Mesenchymal stem cell (in vitro differentiated cells and primary cell): ENCODE measurements at regions not wholly inside any gene's neighbourhood (a gene's known extent, or its start where the extent isn't known, plus 50 kb on each side); places are given as distances from the start of the nearest gene placed in this dataset.

ENCODE experiments used
- DNase-seq: peaks from one replicate; pipeline ENCODE4 v3.0.0-alpha.2; 2013
- H2AFZ ChIP-seq: one replicate; pipeline ENCODE4 v1.6.1; 2013; ENCODE audit warnings: low read depth, mild to moderate bottlenecking, control low read depth, inconsistent platforms, low read length, moderate library complexity
- H2AK5ac ChIP-seq: 2 replicates; pipeline ENCODE4 v1.6.1; 2013; ENCODE audit warnings: low read length, moderate library complexity, mild to moderate bottlenecking, inconsistent platforms; ENCODE audit not compliant: severe bottlenecking
- H2BK120ac ChIP-seq: one replicate; pipeline ENCODE4 v1.6.1; 2013; ENCODE audit warnings: low read depth, mild to moderate bottlenecking, inconsistent platforms, low read length, moderate library complexity
- H2BK12ac ChIP-seq, 2 experiments: one replicate each; pipeline ENCODE4 v1.6.1; 2013; ENCODE audit warnings: inconsistent platforms in 2 of 2, low read length in 2 of 2, mild to moderate bottlenecking in 2 of 2, moderate library complexity in 2 of 2, control low read depth in 1 of 2
- H2BK15ac ChIP-seq: one replicate; pipeline ENCODE4 v1.6.1; 2013; ENCODE audit warnings: mild to moderate bottlenecking, low read depth, inconsistent platforms; ENCODE audit not compliant: poor library complexity, severe bottlenecking
- H2BK5ac ChIP-seq: 2 replicates; pipeline ENCODE4 v1.6.1; 2013; ENCODE audit warnings: low read depth, mild to moderate bottlenecking, low read length, control low read depth, inconsistent platforms; ENCODE audit not compliant: poor library complexity, severe bottlenecking
- H3K14ac ChIP-seq, 2 experiments: one replicate each; pipeline ENCODE4 v1.6.1; 2013; ENCODE audit warnings: inconsistent platforms in 2 of 2, low read length in 2 of 2, control low read depth in 1 of 2, mild to moderate bottlenecking in 1 of 2, moderate library complexity in 1 of 2
- H3K18ac ChIP-seq, 2 experiments: one replicate each; pipeline ENCODE4 v1.6.1; 2013; ENCODE audit warnings: inconsistent platforms in 2 of 2, low read length in 2 of 2, control low read depth in 1 of 2, low read depth in 1 of 2, mild to moderate bottlenecking in 1 of 2
- H3K23ac ChIP-seq, 2 experiments: one replicate each; pipeline ENCODE4 v1.6.1; 2013; ENCODE audit warnings: inconsistent platforms in 2 of 2, low read length in 2 of 2, mild to moderate bottlenecking in 2 of 2, moderate library complexity in 2 of 2, control low read depth in 1 of 2
- H3K27ac ChIP-seq: 2 replicates; pipeline ENCODE4 v1.5.1; 2013; ENCODE audit warnings: mild to moderate bottlenecking, moderate library complexity, low read length, control low read depth, inconsistent platforms; ENCODE audit not compliant: poor library complexity, severe bottlenecking
- H3K27me3 ChIP-seq, 2 experiments: 2 replicates each; pipeline versions ENCODE4 v1.6.1 to v1.7.0; 2013; ENCODE audit warnings: low read length in 2 of 2, mild to moderate bottlenecking in 2 of 2, moderate library complexity in 2 of 2, control low read depth in 1 of 2, inconsistent platforms in 1 of 2; ENCODE audit not compliant: control insufficient read depth in 1 of 2, insufficient read depth in 1 of 2
- H3K36me3 ChIP-seq, 2 experiments: 2 replicates each; pipeline versions ENCODE4 v1.6.1 to v1.7.0; 2013; ENCODE audit warnings: low read length in 2 of 2, control low read depth in 1 of 2, inconsistent platforms in 1 of 2, low read depth in 1 of 2, mild to moderate bottlenecking in 1 of 2; ENCODE audit not compliant: insufficient read depth in 2 of 2, control insufficient read depth in 1 of 2
- H3K4ac ChIP-seq, 2 experiments: one replicate each; pipeline ENCODE4 v1.6.1; 2013; ENCODE audit warnings: inconsistent platforms in 2 of 2, low read length in 2 of 2, mild to moderate bottlenecking in 2 of 2, moderate library complexity in 2 of 2, control low read depth in 1 of 2, low read depth in 1 of 2
- H3K4me1 ChIP-seq: 2 replicates; pipeline ENCODE4 v1.6.1; 2013; ENCODE audit warnings: low read depth, low read length, control low read depth; ENCODE audit not compliant: control insufficient read depth, insufficient read depth
- H3K4me2 ChIP-seq: 2 replicates; pipeline ENCODE4 v1.6.1; 2013; ENCODE audit warnings: low read length, mild to moderate bottlenecking, inconsistent platforms; ENCODE audit not compliant: poor library complexity, severe bottlenecking
- H3K4me3 ChIP-seq, 2 experiments: 2 replicates each; pipeline versions ENCODE4 v1.5.1 to v1.7.0; 2013; ENCODE audit warnings: low read length in 2 of 2, mild to moderate bottlenecking in 2 of 2, control low read depth in 1 of 2, low read depth in 1 of 2; ENCODE audit not compliant: insufficient read depth in 1 of 2
- H3K79me1 ChIP-seq: replicated peaks from 2 replicates; pipeline ENCODE4 v1.6.1; 2013; ENCODE audit warnings: mild to moderate bottlenecking, control low read depth, low read length, inconsistent platforms; ENCODE audit not compliant: poor library complexity, severe bottlenecking
- H3K9ac ChIP-seq: 2 replicates; pipeline ENCODE4 v1.7.0; 2013; ENCODE audit warnings: mild to moderate bottlenecking, low read length, moderate library complexity
- H3K9me3 ChIP-seq: 2 replicates; pipeline ENCODE4 v1.7.0; 2013; ENCODE audit warnings: mild to moderate bottlenecking, low read length; ENCODE audit not compliant: control insufficient read depth
- H4K8ac ChIP-seq: one replicate; pipeline ENCODE4 v1.6.1; 2013; ENCODE audit warnings: inconsistent platforms, mild to moderate bottlenecking, low read length, moderate library complexity
- H4K91ac ChIP-seq: one replicate; pipeline ENCODE4 v1.6.1; 2013; ENCODE audit warnings: mild to moderate bottlenecking, low read length, inconsistent platforms
- WGBS: methylation state at CpG from one replicate; pipeline ENCODE4 v1.1.7; 2013; ENCODE audit warnings: mixed read lengths; 5-methylcytosine and 5-hydroxymethylcytosine counted together

DNA sequence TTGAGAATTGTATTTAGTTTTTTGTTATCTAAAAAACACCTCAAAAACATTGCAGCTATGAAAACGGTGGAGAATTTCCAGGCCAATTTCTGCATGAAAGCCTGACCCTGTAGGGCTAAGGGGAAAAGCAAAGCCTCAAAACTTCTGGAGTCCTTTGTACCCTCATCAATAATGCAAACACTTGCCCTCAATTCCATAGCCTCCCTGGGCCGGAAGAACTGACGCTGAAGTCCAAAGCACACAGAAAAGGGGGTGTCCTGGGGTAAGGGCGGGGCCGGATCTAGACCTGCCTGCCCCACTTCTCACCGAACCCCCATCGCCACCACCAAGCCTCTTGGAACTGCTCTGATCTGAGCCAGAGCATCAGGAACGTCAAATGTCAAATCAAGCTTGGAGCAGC lies 173.9 kb upstream of the S100G start:
- Histone ChIP-seq H3K9me3 (no peaks in the 10 kb centered on the region), H2BK5ac (no peak overlapping the region), H2BK12ac (no peak overlapping the region), H3K4me2 (no peak overlapping the region), H3K4ac (no peak overlapping the region), H2BK120ac (no peak overlapping the region), H3K79me1 (no peaks in the 10 kb centered on the region), H2AFZ (no peak overlapping the region), H2BK15ac (no peak overlapping the region), H3K4me1 (no peaks in the 10 kb centered on the region), H3K9ac (no peak overlapping the region), H3K27ac (no peak overlapping the region), H3K14ac (no peak overlapping the region), H3K23ac (no peak overlapping the region), H2AK5ac (no peak overlapping the region), H3K36me3 (no peaks in the 10 kb centered on the region), H4K91ac (no peak overlapping the region), H4K8ac (no peak overlapping the region), H3K27me3 (peaks cover 0 to 5% of the 10 kb centered on the region in 2 experiments), H3K4me3 (no peak overlapping the region), H3K18ac (no peak overlapping the region)
- DNase-seq, result no peak
- 100% methylated on average over 3 of the region's 8 CpGs for WGBS

DNA sequence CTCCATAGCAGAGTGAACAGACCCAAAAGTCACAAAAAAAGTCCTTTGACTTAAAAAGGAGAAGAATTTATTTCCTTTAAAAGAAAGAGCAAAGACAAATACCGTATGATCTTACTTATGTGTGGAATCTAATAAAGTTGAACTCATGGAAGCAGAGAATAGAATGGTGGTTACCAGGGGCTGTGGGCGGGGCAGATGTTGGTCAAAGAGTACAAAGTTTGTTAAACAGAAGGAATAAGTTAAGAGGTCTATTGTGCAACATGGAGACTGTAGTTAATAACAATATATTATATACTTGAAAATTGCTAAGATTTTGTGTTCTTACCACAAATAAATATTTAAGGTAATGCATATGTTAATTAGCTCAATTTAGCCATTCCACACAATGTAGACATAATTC lies 173.3 kb upstream of the S100G start:
- Histone ChIP-seq H3K79me1 (no peaks in the 10 kb centered on the region), H3K27ac (no peak overlapping the region), H2AK5ac (no peak overlapping the region), H3K9me3 (no peaks in the 10 kb centered on the region), H2BK15ac (no peak overlapping the region), H3K9ac (no peak overlapping the region), H2BK120ac (no peak overlapping the region), H3K27me3 (peaks cover 0 to 5% of the 10 kb centered on the region in 2 experiments), H3K4ac (no peak overlapping the region), H3K23ac (no peak overlapping the region), H3K18ac (no peak overlapping the region), H2BK12ac (no peak overlapping the region), H4K91ac (no peak overlapping the region), H3K4me2 (no peak overlapping the region), H4K8ac (no peak overlapping the region), H2AFZ (no peak overlapping the region), H2BK5ac (no peak overlapping the region), H3K36me3 (no peaks in the 10 kb centered on the region), H3K4me3 (no peak overlapping the region), H3K4me1 (no peaks in the 10 kb centered on the region), H3K14ac (no peak overlapping the region)
- DNase-seq, result no peak
- WGBS, result 92% methylated on average over 2 of the region's 2 CpGs

DNA sequence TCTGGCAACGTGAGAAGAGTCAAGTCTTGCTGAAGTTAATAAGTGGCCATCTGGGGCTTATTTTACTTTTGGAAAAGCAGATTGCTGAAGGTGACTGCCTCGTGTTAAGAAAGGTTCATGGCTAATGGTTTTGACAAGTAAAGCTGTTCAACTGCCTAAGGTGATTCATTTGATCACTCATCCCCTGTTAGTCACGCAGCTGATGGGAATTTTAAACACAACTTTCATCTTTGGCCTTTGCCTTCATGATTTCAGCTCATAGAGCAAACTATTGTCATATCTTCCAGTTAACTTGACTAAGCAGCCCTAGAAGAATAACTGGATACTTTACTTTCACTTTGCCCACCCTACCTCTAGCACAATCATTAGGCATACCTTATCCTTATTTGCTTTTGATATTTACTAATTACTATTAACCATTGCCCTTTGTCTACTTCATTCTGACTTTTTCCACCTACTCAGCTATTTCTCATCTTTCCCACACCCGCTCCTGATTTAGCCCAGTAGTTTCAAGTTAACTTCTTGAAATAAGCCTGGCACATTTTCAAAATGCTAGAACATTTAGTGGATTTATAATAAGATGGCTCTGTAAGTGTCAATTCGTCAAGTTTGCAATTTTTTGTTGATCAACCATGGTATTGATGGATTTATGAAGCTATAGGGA lies 170.6 kb upstream of the S100G start:
- 48% methylated on average over 3 of the region's 5 CpGs for WGBS
- DNase-seq, result peak; percentile 35

GRCh38 chrX:16480049-16480448 lies 169.9 kb upstream of the S100G start:
- no peaks in the 10 kb centered on the region for H3K27me3 ChIP-seq
- H4K8ac ChIP-seq, result no peak overlapping the region
- no peaks in the 10 kb centered on the region for H3K9me3 ChIP-seq
- H2AK5ac ChIP-seq, result no peak overlapping the region
- no peak for DNase-seq
- H3K14ac ChIP-seq, result no peak overlapping the region
- H4K91ac ChIP-seq, result no peak overlapping the region
- peaks cover 2% of the 10 kb centered on the region for H3K4me1 ChIP-seq
- no peak overlapping the region for H2BK12ac ChIP-seq
- H3K23ac ChIP-seq, result no peak overlapping the region
- H2BK120ac ChIP-seq, result no peak overlapping the region
- H3K4ac ChIP-seq, result no peak overlapping the region
- H3K18ac ChIP-seq, result no peak overlapping the region
- no peaks in the 10 kb centered on the region for H3K79me1 ChIP-seq
- no peak overlapping the region for H2BK15ac ChIP-seq
- no peak overlapping the region for H3K4me2 ChIP-seq
- H3K27ac ChIP-seq, result no peak overlapping the region
- no peak overlapping the region for H2AFZ ChIP-seq
- no CpG with 5 or more reads among the region's 4 CpGs for WGBS
- no peak overlapping the region for H3K4me3 ChIP-seq
- no peak overlapping the region for H3K9ac ChIP-seq
- no peaks in the 10 kb centered on the region for H3K36me3 ChIP-seq
- no peak overlapping the region for H2BK5ac ChIP-seq

More for the DNA sequence above, 170.6 kb upstream of the S100G start:
- H4K8ac ChIP-seq, result no peak overlapping the region
- H3K23ac ChIP-seq, result no peak overlapping the region
- no peaks in the 10 kb centered on the region for H3K79me1 ChIP-seq
- H2AK5ac ChIP-seq, result no peak overlapping the region
- H2BK5ac ChIP-seq, result no peak overlapping the region
- peak overlapping the region in 1 of 2 experiments; percentile 53 for H3K4me3 ChIP-seq
- H3K27me3 ChIP-seq, result no peaks in the 10 kb centered on the region
- H3K18ac ChIP-seq, result no peak overlapping the region
- H3K27ac ChIP-seq, result no peak overlapping the region
- H4K91ac ChIP-seq, result no peak overlapping the region
- no peak overlapping the region for H3K14ac ChIP-seq
- H2BK12ac ChIP-seq, result no peak overlapping the region
- H2BK15ac ChIP-seq, result no peak overlapping the region
- H2AFZ ChIP-seq, result no peak overlapping the region
- no peaks in the 10 kb centered on the region for H3K9me3 ChIP-seq
- H3K4me1 ChIP-seq, result peaks cover 2% of the 10 kb centered on the region
- H2BK120ac ChIP-seq, result no peak overlapping the region
- H3K9ac ChIP-seq, result peak overlapping the region; percentile 31
- H3K4ac ChIP-seq, result no peak overlapping the region
- no peak overlapping the region for H3K4me2 ChIP-seq
- H3K36me3 ChIP-seq, result no peaks in the 10 kb centered on the region
